B cell (primary cell): ENCODE measurements at regions not wholly inside any gene's neighbourhood (a gene's known extent, or its start where the extent isn't known, plus 50 kb on each side); places are given as distances from the start of the nearest gene placed in this dataset.

Experiments
- ATAC-seq: fragments of 200-7000 bp; cut with Tn5 transposase; one replicate; pipeline ENCODE4 v1.10.0; 2021; ENCODE audit warnings: low read depth, mild to moderate bottlenecking, moderate number of reproducible peaks, moderate library complexity
- CTCF ChIA-PET: fragments of 350-600 bp; sonication (Branson Sonifier 250); formaldehyde crosslinking; loops from one replicate; lab custom pipeline; 2021; ENCODE audit warnings: antibody characterized with exemption, inconsistent platforms; lab: Charles Lee
- POLR2A ChIA-PET: fragments of 350-600 bp; sonication (Branson Sonifier 250); formaldehyde crosslinking; loops from one replicate; lab custom pipeline; 2021; ENCODE audit warnings: antibody characterized with exemption; lab: Charles Lee
- DNase-seq: peaks from one replicate; pipeline ENCODE4 v3.0.0; 2013
- H2AFZ ChIP-seq: 2 replicates; pipeline ENCODE4 v1.6.1; 2012; ENCODE audit warnings: mild to moderate bottlenecking, low read depth, low read length; ENCODE audit not compliant: insufficient read depth, poor library complexity, severe bottlenecking
- H3K27ac ChIP-seq, 2 donors: 1 replicate in 1 of 2; 2 replicates in 1 of 2; pipeline ENCODE4 v1.5.1; 2012 to 2013; ENCODE audit warnings: low read length in 2 of 2, mild to moderate bottlenecking in 2 of 2, moderate library complexity in 1 of 2
- H3K27me3 ChIP-seq, 4 experiments: fragments of 200-600 bp in 1 of 4; sonication (generic) in 1 of 4; replicated peaks in 1 of 4; 1 replicate in 2 of 4; 2 replicates in 2 of 4; pipeline versions ENCODE4 v1.6.1 to v1.7.0; 2013 to 2016; ENCODE audit warnings: low read length in 3 of 4, mild to moderate bottlenecking in 2 of 4, mixed read lengths in 1 of 4, moderate library complexity in 1 of 4; ENCODE audit not compliant: insufficient read depth in 4 of 4, control insufficient read depth in 3 of 4; ENCODE audit errors: control extremely low read depth in 1 of 4
- H3K36me3 ChIP-seq, 2 experiments: replicated peaks in 1 of 2; 1 replicate in 1 of 2; 2 replicates in 1 of 2; pipeline versions ENCODE4 v1.6.1 to v1.7.1; 2013; ENCODE audit warnings: low read length in 1 of 2; ENCODE audit not compliant: insufficient read depth in 2 of 2, control insufficient read depth in 1 of 2; ENCODE audit errors: control extremely low read depth in 1 of 2, extremely low read depth in 1 of 2
- H3K4me1 ChIP-seq, 2 donors: fragments of 200-600 bp in 1 of 2; sonication (generic) in 1 of 2; 1 replicate in 1 of 2; 2 replicates in 1 of 2; pipeline versions ENCODE4 v1.5.1 to v1.6.1; 2013 to 2017; ENCODE audit warnings: low read length in 2 of 2; ENCODE audit not compliant: control insufficient read depth in 2 of 2, insufficient read depth in 2 of 2
- H3K4me2 ChIP-seq: replicated peaks from 2 replicates; pipeline ENCODE3; 2012; ENCODE audit warnings: mild to moderate bottlenecking, low read depth, low read length; ENCODE audit not compliant: poor library complexity, severe bottlenecking
- H3K4me3 ChIP-seq, 5 experiments: fragments of 200-600 bp in 1 of 5; sonication (generic) in 1 of 5; 1 replicate in 3 of 5; 2 replicates in 2 of 5; pipeline versions ENCODE4 v1.5.1 to v1.7.0; 2011 to 2016; ENCODE audit warnings: low read length in 4 of 5, mild to moderate bottlenecking in 4 of 5, low read depth in 2 of 5, control low read depth in 1 of 5, moderate library complexity in 1 of 5; ENCODE audit not compliant: insufficient read depth in 1 of 5; ENCODE audit errors: control extremely low read depth in 1 of 5, extremely low read depth in 1 of 5
- H3K79me2 ChIP-seq: fragments of 200-600 bp; sonication (generic); one replicate; pipeline ENCODE4 v1.6.0; 2016; ENCODE audit warnings: low read length; ENCODE audit not compliant: control insufficient read depth, insufficient read depth
- H3K9ac ChIP-seq: fragments of 200-600 bp; sonication (generic); 2 replicates; pipeline ENCODE4 v1.6.1; 2017; ENCODE audit warnings: mild to moderate bottlenecking, low read length, moderate library complexity
- H3K9me3 ChIP-seq, 3 donors: one replicate each; pipeline versions ENCODE4 v1.6.1 to v1.7.1; 2013; ENCODE audit warnings: low read length in 2 of 3; ENCODE audit not compliant: control insufficient read depth in 2 of 3, insufficient read depth in 1 of 3; ENCODE audit errors: control extremely low read depth in 1 of 3
- H4K20me1 ChIP-seq: 2 replicates; pipeline ENCODE4 v1.6.0; 2012; ENCODE audit warnings: mild to moderate bottlenecking, low read length; ENCODE audit not compliant: insufficient read depth, control insufficient read depth, poor library complexity, severe bottlenecking
- H3K27ac Mint-ChIP-seq: one replicate; pipeline ENCODE4 v1.8.0; 2021; ENCODE audit warnings: mixed read lengths
- H3K27me3 Mint-ChIP-seq: one replicate; pipeline ENCODE4 v1.8.0; 2021; ENCODE audit warnings: mixed read lengths
- H3K4me1 Mint-ChIP-seq: one replicate; pipeline ENCODE4 v1.8.0; 2021; ENCODE audit warnings: mixed read lengths
- H3K4me3 Mint-ChIP-seq: one replicate; pipeline ENCODE4 v1.8.0; 2021; ENCODE audit warnings: mixed read lengths
- H3K9me3 Mint-ChIP-seq: one replicate; pipeline ENCODE4 v1.8.0; 2022; ENCODE audit warnings: mixed read lengths; ENCODE audit not compliant: insufficient read depth
- EZH2 ChIP-seq: IDR thresholded peaks from 2 replicates; pipeline ENCODE4 v1.6.1; 2012; ENCODE audit warnings: borderline replicate concordance, low read depth, mild to moderate bottlenecking, moderate library complexity, low read length; ENCODE audit not compliant: insufficient read depth, poor library complexity, severe bottlenecking
- WGBS: methylation state at CpG from one replicate; pipeline ENCODE4 v1.1.5; 2013; ENCODE audit warnings: missing lambda C conversion rate; ENCODE audit not compliant: insufficient coverage; 5-methylcytosine and 5-hydroxymethylcytosine counted together
- intact Hi-C: fragments of 100-400 bp; cut with micrococcal nuclease; formaldehyde crosslinking; loops from one replicate; pipeline ENCODE4 v1.10.0; 2022
- TF ChIP-seq, protein P1 (sequence below): fragments of 200-600 bp; IDR thresholded peaks from one replicate; pipeline ENCODE4 v1.8.0; 2022; ENCODE audit warnings: antibody characterized with exemption, mild to moderate bottlenecking

DNA sequence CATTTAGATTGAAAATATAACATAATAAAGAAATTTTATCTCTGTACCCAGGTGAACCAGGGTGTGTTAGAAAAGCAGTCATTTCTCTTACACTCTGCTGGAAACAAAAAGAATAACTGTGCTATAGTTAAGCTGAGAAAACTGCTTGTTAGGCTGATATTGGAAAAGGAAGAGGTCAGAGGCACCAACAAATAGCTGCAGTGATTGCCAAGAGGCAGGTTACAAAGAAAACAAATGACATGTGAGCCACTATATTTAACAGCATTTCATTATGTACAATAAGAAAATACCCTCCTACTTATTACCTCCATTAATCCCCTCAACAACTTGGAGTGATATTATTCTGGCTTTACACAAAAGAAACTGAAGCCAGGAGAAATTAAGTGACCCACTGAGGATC lies 607.9 kb upstream of the TLE4 start:
- H3K9ac ChIP-seq, result no peak overlapping the region
- intact Hi-C loops, result no loop called here
- no peaks in the 10 kb centered on the region for H3K27me3 ChIP-seq
- no peaks in the 10 kb centered on the region for H4K20me1 ChIP-seq
- TF ChIP-seq, protein P1, sequence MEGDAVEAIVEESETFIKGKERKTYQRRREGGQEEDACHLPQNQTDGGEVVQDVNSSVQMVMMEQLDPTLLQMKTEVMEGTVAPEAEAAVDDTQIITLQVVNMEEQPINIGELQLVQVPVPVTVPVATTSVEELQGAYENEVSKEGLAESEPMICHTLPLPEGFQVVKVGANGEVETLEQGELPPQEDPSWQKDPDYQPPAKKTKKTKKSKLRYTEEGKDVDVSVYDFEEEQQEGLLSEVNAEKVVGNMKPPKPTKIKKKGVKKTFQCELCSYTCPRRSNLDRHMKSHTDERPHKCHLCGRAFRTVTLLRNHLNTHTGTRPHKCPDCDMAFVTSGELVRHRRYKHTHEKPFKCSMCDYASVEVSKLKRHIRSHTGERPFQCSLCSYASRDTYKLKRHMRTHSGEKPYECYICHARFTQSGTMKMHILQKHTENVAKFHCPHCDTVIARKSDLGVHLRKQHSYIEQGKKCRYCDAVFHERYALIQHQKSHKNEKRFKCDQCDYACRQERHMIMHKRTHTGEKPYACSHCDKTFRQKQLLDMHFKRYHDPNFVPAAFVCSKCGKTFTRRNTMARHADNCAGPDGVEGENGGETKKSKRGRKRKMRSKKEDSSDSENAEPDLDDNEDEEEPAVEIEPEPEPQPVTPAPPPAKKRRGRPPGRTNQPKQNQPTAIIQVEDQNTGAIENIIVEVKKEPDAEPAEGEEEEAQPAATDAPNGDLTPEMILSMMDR, result no peak
- no peak for TF ChIP-seq EZH2
- H3K4me1 ChIP-seq, result no peaks in the 10 kb centered on the region
- H2AFZ ChIP-seq, result no peak overlapping the region
- no peak for ATAC-seq
- Mint-ChIP-seq H3K4me3 (no peak overlapping the region), H3K27me3 (peaks cover 3% of the 10 kb centered on the region), H3K9me3 (peaks cover 10% of the 10 kb centered on the region), H3K27ac (no peak overlapping the region), H3K4me1 (no peaks in the 10 kb centered on the region)
- peaks cover 0 to 9% (median 6%) of the 10 kb centered on the region in 3 donors for H3K9me3 ChIP-seq
- DNase-seq, result no peak
- H3K36me3 ChIP-seq, result no peaks in the 10 kb centered on the region
- POLR2A ChIA-PET, result no interaction called here
- no peak overlapping the region for H3K4me3 ChIP-seq
- CTCF ChIA-PET, result no interaction called here
- H3K27ac ChIP-seq, result no peak overlapping the region
- no peaks in the 10 kb centered on the region for H3K79me2 ChIP-seq
- H3K4me2 ChIP-seq, result no peak overlapping the region

DNA sequence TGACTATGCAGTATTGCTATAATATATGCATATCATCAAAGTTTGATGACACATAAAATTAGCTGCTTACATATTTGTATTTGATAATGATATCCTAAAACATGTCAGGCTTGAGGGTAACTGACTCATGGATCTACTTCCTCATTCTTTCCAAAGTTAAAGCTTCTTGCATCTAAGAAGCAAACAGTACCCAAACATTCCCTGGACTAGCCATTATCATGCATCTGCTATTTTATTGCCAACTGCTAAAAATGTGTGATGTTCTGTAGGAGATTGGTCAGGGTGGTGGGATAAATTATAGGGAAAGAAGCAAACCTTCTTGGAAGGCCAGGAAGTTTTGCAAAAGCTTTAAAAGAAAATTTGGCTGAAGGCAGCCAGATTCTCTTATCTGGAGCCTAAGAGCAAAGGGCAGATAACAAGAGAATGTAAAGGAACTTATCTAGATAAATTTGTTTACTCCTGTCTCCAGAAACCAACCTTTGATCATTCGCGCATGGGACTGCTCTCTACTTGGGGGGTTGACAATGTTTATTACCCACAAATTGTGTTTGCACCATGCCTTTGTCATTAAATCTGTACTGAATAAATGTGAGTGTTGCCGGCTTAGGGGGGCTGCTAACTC lies 604.1 kb upstream of the TLE4 start:
- Histone ChIP-seq H3K9me3 (no peaks in the 10 kb centered on the region), H3K27ac (no peak overlapping the region), H3K79me2 (no peaks in the 10 kb centered on the region), H3K4me1 (no peaks in the 10 kb centered on the region), H3K36me3 (no peaks in the 10 kb centered on the region), H2AFZ (no peak overlapping the region), H3K4me3 (no peak overlapping the region), H4K20me1 (no peaks in the 10 kb centered on the region), H3K27me3 (no peaks in the 10 kb centered on the region), H3K4me2 (no peak overlapping the region), H3K9ac (no peak overlapping the region)
- DNase-seq (no peak), ATAC-seq (no peak)
- H3K4me3 Mint-ChIP-seq, result no peak overlapping the region
- TF ChIP-seq, protein P1, result no peak
- no peak for TF ChIP-seq EZH2
- H3K27ac Mint-ChIP-seq, result no peak overlapping the region
- H3K4me1 Mint-ChIP-seq, result no peaks in the 10 kb centered on the region
- ChIA-PET CTCF (no interaction called here), POLR2A (no interaction called here)
- no CpG with 5 or more reads among the region's 3 CpGs for WGBS
- peaks cover 6% of the 10 kb centered on the region for H3K27me3 Mint-ChIP-seq
- intact Hi-C loops, result no loop called here
- peaks cover 2% of the 10 kb centered on the region for H3K9me3 Mint-ChIP-seq
